ENCODE measurements at regions not wholly inside any gene's neighbourhood (a gene's known extent, or its start where the extent isn't known, plus 50 kb on each side); places are given as distances from the start of the nearest gene placed in this dataset.
"Not testable (repeated sequence)": the region's sequence is repeated elsewhere in the genome, so short reads cannot be mapped to it uniquely, and the experiment has no call there.

DNA sequence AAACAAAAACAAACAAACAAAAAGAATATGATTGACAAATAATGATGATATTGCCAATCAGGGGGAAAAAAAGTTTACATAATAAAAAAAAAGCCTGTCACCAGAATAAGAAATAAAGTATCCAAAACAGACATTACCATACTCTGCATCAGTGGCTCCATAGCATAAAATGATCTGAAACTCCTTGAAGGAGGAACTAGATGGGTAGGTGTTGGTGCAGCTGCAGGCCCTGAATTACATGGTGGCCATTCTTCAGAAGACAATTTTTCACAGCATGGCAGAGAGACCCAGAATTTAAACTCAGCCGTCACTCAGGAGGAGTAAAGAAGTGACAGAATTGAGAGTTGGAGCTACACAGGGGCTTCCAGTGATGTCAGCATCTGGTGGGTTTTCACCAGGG is 60.2 kb downstream of the GLUL start:
- no peak for DNase-seq (ENCODE audit: low read depth, low spot score)

DNA sequence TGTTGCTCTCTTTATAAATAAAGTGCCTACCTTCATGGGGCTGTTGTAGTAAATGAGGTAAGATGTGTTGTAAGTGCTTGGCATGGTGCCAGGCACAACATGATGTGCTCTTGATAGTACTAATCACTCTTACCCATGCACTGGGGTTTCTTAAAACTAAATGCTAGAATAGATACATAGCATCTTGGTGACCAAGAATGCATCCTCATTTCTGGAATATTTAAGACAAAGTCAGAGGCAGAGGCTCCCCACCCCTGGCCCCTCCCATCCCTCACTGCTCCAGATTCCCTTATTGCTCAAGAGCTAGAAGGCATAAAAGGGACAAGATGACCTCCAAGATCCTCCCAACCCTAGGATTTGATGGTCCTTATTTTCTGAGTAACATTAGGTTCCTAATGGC is 61.3 kb downstream of the GLUL start:
- DNase-seq (ENCODE audit: low read depth, low spot score), result no peak

DNA sequence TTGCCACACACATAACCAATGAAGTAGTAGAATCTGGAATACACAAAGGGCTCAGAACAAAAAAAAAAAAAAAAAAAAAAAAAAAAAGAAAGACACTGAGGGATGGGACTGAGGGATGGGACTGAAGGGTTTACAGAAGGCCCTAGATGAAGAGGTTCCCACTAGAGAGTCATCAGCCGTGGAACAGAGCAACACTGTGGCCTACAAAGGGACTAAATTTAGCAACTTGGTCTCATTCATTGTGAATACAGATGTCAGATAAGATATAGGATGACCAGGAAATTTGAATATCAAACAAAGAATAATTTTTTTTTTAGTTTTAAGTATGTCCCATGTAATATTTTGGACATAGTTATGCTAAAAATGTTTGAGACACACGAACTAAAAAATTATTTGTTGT is 62.1 kb downstream of the GLUL start:
- DNase-seq (ENCODE audit: low read depth, low spot score), result no peak

GRCh38 chr1:182328591-182328990 is 63.0 kb downstream of the GLUL start:
- no peak for DNase-seq (ENCODE audit: low read depth, low spot score)

DNA sequence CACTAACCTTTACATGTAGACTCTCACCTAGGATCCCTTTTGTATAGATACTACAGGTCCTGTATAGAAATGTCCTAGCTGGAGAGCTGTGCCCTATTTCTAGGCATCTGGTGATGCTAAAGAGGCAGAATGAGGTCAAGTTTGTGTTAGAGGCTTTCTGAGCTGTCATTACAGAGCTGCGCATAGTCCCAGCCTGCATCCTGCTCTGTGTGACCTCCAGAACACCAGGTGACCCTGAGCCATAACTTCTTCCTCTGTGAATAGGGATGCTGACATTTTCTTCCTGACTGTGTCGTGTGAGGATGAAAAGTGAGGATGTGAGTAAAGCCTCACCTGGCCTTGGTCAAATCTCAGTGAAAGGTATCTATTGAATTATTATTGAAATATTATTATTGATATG is 66.3 kb downstream of the GLUL start:
- DNase-seq (ENCODE audit: low read depth, low spot score), result no peak

- DNase-seq (ENCODE audit: low read depth, low spot score), result not testable (repeated sequence)
Measured at GRCh38 chr1:182321532-182321931, 70.1 kb downstream of the GLUL start.

GRCh38 chr1:182317611-182318161 is 73.9 kb downstream of the GLUL start:
- DNase-seq (ENCODE audit: low read depth, low spot score), result no peak

- not testable (repeated sequence) for DNase-seq (ENCODE audit: low read depth, low spot score)
Measured at GRCh38 chr1:182316454-182316853, 75.1 kb downstream of the GLUL start.

DNA sequence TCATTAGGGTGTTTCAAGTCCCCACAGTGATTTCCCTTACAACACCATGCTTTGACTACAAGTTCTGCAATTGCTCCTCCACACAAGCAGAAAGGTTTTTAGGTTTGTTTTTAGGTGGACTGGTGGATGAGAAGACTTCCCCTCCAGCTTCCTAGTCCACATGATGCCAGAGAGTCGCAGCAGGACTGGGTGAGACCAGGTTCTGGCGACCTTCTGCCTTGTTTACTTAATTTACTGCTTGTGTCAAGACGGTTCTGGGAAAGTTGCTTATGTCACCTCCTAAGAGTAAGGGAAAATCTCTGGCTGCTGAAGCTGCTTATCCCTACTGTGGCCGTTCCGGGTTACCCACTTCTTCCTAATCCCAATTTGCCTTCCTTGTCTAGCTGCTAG is 76.4 kb downstream of the GLUL start:
- DNase-seq (ENCODE audit: low read depth, low spot score), result peak; percentile 82

GRCh38 chr1:182309631-182310351 is 81.8 kb downstream of the GLUL start:
- DNase-seq (ENCODE audit: low read depth, low spot score), result peak; percentile 66

- no peak for DNase-seq (ENCODE audit: low read depth, low spot score)
Measured at GRCh38 chr1:182308826-182309225, 82.8 kb downstream of the GLUL start.

DNA sequence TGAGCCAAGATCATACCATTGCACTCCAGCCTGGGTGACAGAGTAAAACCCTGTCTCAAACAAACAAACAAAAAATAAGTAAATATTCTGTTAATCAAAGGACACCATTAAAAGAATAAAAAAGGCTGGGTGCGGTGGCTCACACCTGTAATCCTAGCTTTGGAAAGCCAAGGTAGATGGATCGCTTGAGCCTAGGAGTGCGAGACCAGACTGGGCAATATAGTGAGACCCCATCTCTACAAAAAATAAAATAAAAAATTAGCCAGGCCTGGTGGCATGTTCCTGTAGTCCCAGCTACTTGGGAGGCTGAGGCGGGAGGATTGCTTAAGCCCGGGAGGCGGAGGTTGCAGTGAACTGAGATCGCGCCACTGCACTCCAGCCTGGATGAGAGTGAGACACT is 84.1 kb downstream of the GLUL start:
- not testable (repeated sequence) for DNase-seq (ENCODE audit: low read depth, low spot score)

GRCh38 chr1:182305861-182306260 is 85.7 kb downstream of the GLUL start:
- DNase-seq (ENCODE audit: low read depth, low spot score), result no peak

DNA sequence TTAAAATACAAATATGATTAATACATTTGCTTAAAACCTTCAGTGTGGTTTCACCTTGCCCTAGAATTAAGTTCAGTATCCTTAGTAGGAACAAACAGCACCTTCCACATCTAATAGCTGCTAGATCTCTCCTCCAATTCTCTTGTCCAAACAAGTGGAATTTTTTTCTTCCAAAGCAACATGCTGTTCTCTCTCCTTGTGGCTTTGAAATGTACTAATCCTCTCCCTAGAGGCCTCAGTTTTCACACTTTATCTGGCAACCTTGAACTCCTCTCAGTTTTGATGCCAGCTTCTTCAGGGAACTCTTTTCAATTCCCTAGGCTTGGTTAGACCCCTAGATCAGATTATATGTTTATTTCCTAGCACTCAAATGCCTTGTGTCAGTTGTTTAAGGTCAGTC is 87.0 kb downstream of the GLUL start:
- no peak for DNase-seq (ENCODE audit: low read depth, low spot score)

DNA sequence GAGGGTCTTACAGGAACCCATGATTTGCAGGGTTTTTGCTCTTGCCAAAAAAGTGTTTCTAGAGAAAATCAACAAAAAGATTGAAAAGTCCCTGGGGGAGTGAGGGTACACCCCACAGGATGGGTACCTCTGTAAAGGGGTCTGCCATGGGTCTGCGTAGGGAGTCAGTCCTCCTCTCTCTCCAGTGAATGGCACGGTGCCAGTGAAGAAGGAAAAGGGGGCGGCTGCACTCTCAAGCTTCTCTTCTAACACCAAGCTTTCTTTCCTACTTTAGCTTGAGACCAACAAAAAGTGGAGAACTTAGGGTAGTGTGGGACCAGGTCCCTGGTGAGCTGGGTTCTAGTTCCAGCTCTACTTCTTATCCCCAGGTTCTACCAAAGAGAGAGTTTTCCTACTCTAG is 87.4 kb downstream of the GLUL start:
- DNase-seq (ENCODE audit: low read depth, low spot score), result no peak

GRCh38 chr1:182303778-182304177 is 87.8 kb downstream of the GLUL start:
- DNase-seq (ENCODE audit: low read depth, low spot score), result no peak

- DNase-seq (ENCODE audit: low read depth, low spot score), result peak; percentile 24
Measured at GRCh38 chr1:182301467-182302198, 90.0 kb downstream of the GLUL start.

GRCh38 chr1:182301026-182301436 is 90.6 kb downstream of the GLUL start:
- DNase-seq (ENCODE audit: low read depth, low spot score), result no peak

DNA sequence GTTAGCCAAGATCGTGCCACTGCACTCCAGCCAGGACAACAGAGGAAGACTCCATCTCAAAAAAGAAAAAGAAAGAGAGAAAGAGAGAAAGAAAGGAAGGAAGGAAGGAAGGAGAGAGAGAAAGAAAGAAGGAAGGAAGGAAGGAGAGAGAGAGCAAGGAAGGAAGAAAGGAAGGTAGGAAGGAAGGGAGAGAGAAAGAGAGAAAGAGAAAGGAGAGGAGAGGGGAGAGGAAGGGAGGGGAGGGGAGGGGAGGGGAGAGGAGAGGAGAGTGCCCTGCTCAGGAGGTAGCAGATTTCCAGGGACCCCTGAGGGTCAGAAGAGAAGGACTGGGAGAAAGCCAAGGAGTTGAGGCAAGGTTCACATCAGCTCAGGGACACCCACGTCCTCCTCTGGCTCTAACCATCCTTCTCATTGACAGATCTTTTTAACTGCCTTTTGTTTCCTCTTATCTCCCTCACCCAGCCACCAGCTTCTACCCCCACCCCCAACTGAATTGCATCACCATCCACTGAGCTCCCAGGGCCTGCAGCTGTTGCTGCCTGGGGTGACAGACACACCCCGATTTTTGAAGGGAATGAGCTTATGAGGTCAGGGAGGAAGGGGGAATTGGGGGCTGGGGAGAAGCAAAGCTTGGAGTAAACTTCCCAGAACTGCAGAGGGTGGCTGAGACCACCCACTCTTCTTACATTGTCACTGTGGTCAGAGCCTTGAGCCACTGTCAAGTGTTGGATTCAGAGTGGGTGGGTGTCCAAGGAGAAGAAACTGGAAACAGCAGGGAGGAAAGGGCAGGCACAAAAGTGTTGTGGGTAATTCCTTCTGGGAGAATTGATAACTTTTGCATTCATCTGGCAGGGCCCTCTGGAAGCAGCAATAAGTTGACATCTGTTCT is 91.6 kb downstream of the GLUL start:
- DNase-seq (ENCODE audit: low read depth, low spot score), result peak; percentile 56

- DNase-seq (ENCODE audit: low read depth, low spot score), result not testable (repeated sequence)
Measured at GRCh38 chr1:182299054-182299727, 92.4 kb downstream of the GLUL start.

- no peak for DNase-seq (ENCODE audit: low read depth, low spot score)
Measured at GRCh38 chr1:182297335-182297734, 94.3 kb downstream of the GLUL start.

All from ELF-1 (cell line).